ENCODE measurements at regions not wholly inside any gene's neighbourhood (a gene's known extent, or its start where the extent isn't known, plus 50 kb on each side); places are given as distances from the start of the nearest gene placed in this dataset.
"Not testable (repeated sequence)": the region's sequence is repeated elsewhere in the genome, so short reads cannot be mapped to it uniquely, and the experiment has no call there.

- intact Hi-C loops (cut with DNase I) = loop anchor here in 5 of 10 donors (10.0 kb wide), 2 partner anchors 251 to 1079 kb away; no protein-coding TSS in a partner anchor
- Histone ChIP-seq H3K27ac (peak overlapping the region in 1 of 10 donors; percentile 20), H3K4me3 (no peak overlapping the region), H3K9me3 (no peaks in the 10 kb centered on the region), H3K36me3 (no peaks in the 10 kb centered on the region), H3K4me1 (peaks cover 0 to 27% (median 14%) of the 10 kb centered on the region in 9 donors), H3K27me3 (no peaks in the 10 kb centered on the region)
- TF ChIP-seq, protein P1, sequence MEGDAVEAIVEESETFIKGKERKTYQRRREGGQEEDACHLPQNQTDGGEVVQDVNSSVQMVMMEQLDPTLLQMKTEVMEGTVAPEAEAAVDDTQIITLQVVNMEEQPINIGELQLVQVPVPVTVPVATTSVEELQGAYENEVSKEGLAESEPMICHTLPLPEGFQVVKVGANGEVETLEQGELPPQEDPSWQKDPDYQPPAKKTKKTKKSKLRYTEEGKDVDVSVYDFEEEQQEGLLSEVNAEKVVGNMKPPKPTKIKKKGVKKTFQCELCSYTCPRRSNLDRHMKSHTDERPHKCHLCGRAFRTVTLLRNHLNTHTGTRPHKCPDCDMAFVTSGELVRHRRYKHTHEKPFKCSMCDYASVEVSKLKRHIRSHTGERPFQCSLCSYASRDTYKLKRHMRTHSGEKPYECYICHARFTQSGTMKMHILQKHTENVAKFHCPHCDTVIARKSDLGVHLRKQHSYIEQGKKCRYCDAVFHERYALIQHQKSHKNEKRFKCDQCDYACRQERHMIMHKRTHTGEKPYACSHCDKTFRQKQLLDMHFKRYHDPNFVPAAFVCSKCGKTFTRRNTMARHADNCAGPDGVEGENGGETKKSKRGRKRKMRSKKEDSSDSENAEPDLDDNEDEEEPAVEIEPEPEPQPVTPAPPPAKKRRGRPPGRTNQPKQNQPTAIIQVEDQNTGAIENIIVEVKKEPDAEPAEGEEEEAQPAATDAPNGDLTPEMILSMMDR (IDR thresholded peaks at IDR 0.05) = no peak
- no peak for DNase-seq
- 88 to 96% methylated on average over 4 of the region's 4 CpGs for WGBS, 2 donors
- no peak for ATAC-seq
Observed at GRCh38 chr1:219414250-219414649, 198.7 kb downstream of the ZC3H11B start.

DNA sequence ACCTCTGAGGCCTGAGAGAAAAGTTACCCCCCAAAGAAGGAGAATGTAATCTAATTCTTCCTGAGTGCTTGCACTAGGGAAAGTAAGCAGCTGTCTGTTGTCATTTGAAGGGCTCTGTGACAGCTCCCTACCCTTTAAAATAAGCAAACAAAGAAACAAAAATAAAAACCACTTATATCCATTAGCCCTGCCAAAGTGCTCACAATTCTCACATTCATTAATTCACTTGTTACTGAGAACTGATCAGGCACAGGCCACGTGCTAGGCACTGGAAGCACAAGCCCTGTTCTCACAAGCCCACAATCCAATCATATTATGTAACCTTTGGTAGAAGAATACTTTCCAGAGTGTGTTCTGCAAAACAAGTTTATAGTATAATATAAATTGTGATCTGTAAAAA, 199.4 kb downstream of the ZC3H11B start:
- Histone ChIP-seq H3K4me1 (peaks cover 0 to 27% (median 14%) of the 10 kb centered on the region in 9 donors), H3K4me3 (no peak overlapping the region), H3K27ac (peak overlapping the region in 5 of 10 donors; percentile 7 to 33 (median 17)), H3K27me3 (no peaks in the 10 kb centered on the region), H3K36me3 (no peaks in the 10 kb centered on the region), H3K9me3 (no peaks in the 10 kb centered on the region)
- TF ChIP-seq, protein P1 (IDR thresholded peaks at IDR 0.05) = no peak
- DNase-seq (no peak), ATAC-seq (peak in 7 of 8 donors; percentile 25 to 66 (median 45))
- WGBS, 2 donors = 27 to 31% methylated on average over 1 of the region's 1 CpG
- intact Hi-C loops (cut with DNase I) = loop anchor here in 5 of 10 donors (10.0 kb wide), 2 partner anchors 251 to 1079 kb away; no protein-coding TSS in a partner anchor

DNA sequence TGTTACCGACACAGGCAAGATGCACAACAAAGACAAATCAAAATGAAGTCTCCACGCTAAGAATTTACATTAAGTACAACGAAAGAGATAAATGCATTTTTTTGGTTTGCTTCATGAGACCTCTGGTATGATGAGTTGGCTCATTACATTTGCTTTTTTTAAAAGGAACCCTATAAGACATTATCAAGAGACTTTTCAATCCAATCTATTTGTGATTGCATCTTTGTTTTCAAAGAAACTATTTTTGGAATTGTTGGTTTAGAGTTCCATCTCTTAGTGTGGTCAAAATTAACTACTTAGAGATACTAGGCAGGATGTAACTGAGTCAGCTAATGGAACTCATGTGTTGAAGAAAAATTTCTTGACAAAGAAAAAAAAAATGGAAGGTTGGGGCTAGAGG, 200.1 kb downstream of the ZC3H11B start:
- WGBS, 2 donors = 61 to 63% methylated on average over 3 of the region's 3 CpGs
- Histone ChIP-seq H3K9me3 (no peaks in the 10 kb centered on the region), H3K27me3 (no peaks in the 10 kb centered on the region), H3K36me3 (no peaks in the 10 kb centered on the region), H3K4me3 (no peak overlapping the region), H3K27ac (peak overlapping the region in 2 of 10 donors; percentile 16 to 17), H3K4me1 (peaks cover 0 to 24% (median 14%) of the 10 kb centered on the region in 9 donors)
- ATAC-seq = no peak
- DNase-seq = no peak
- intact Hi-C loops (cut with DNase I) = loop anchor here in 5 of 10 donors (10.0 kb wide), 2 partner anchors 252 to 1078 kb away; no protein-coding TSS in a partner anchor
- TF ChIP-seq, protein P1 (IDR thresholded peaks at IDR 0.05) = no peak

GRCh38 chr1:219410721-219411120, 202.2 kb downstream of the ZC3H11B start:
- peaks cover 0 to 20% (median 14%) of the 10 kb centered on the region in 9 donors for H3K4me1 ChIP-seq
- ATAC-seq, H3K4me3 ChIP-seq, H3K9me3 ChIP-seq, H3K27me3 ChIP-seq, H3K27ac ChIP-seq, H3K36me3 ChIP-seq, DNase-seq: not testable (repeated sequence)
- 90 to 97% methylated on average over 12 to 19 of the region's 22 CpGs for WGBS, 2 donors
- intact Hi-C loops (cut with DNase I) = loop anchor here in 5 of 10 donors (10.0 kb wide), 2 partner anchors 254 to 1076 kb away; no protein-coding TSS in a partner anchor
